ENCODE measurements at regions not wholly inside any gene's neighbourhood (a gene's known extent, or its start where the extent isn't known, plus 50 kb on each side); places are given as distances from the start of the nearest gene placed in this dataset.

GRCh38 chr2:150160058-150160457, 327.4 kb downstream of the RND3 start:
- TF ChIP-seq CTCF (IDR thresholded peaks at IDR 0.05; ENCODE audit: extremely low read depth in 1 of 2, insufficient read depth in 1 of 2, low read depth in 1 of 2, low read length in 2 of 2) = no peak
- TF ChIP-seq POLR2AphosphoS5 (IDR thresholded peaks at IDR 0.05; ENCODE audit: insufficient read depth, low read depth, low read length) = no peak
- no peak for TF ChIP-seq EZH2 (IDR thresholded peaks at IDR 0.05; ENCODE audit: borderline replicate concordance, low read depth, low read length, severe bottlenecking)
